Spleen (tissue), 7 donors: ENCODE measurements at regions not wholly inside any gene's neighbourhood (a gene's known extent, or its start where the extent isn't known, plus 50 kb on each side); places are given as distances from the start of the nearest gene placed in this dataset.

Experiments
- CTCF ChIP-seq, 11 experiments: fragments of 200-600 bp in 7 of 11; fragments of 450-650 bp in 4 of 11; sonication (generic) in 4 of 11; IDR thresholded peaks in 8 of 11; conservative IDR thresholded peaks in 3 of 11; 1 replicate in 7 of 11; 2 replicates in 4 of 11; pipeline versions ENCODE4 v1.4.0 to v1.8.0; 2016 to 2021; ENCODE audit warnings: antibody characterized with exemption in 11 of 11, inconsistent platforms in 4 of 11, mild to moderate bottlenecking in 1 of 11
- POLR2A ChIP-seq, 3 donors: fragments of 450-650 bp; IDR thresholded peaks; one replicate each; pipeline ENCODE4 v1.5.1; 2017; ENCODE audit warnings: antibody characterized with exemption in 3 of 3, mild to moderate bottlenecking in 1 of 3
- donor health status: DM: no; HTN: no; CAD: no; lungs with moderate emphysema.
- donor health status: DM: no; HTN: no; CAD: no.
- donor health status: DM: no; HTN: no; CAD: no.

GRCh38 chr16:65429504-65430181, 307.8 kb upstream of the CDH11 start:
- TF ChIP-seq CTCF (IDR thresholded peaks at IDR 0.05 in 8 of 11, conservative IDR thresholded peaks at IDR 0.05 in 3 of 11) (no peak), POLR2A (IDR thresholded peaks at IDR 0.05) (no peak)
